ENCODE measurements at regions not wholly inside any gene's neighbourhood (a gene's known extent, or its start where the extent isn't known, plus 50 kb on each side); places are given as distances from the start of the nearest gene placed in this dataset.

DNA sequence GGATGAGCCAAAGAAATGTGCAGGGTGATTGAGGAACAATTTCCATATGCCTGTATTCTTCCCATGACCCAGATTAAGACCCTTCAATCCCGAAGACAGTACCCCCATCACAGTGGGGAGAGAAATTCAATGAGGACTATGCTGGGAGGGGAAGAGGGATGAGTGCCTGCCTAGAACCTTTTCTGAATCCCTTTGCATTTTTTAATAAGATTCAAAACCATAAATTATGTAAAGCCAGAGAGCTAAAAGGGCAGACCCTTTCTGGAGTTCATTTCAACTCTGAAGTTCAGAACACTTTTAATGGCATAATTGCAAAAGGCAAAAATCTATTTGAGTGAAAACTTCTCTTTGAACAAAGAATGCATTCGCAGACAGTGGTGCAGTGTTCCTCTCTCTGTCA, 529.5 kb downstream of the NTRK3 start:
- Histone ChIP-seq H3K4me3 (ENCODE audit: insufficient read depth, low read depth, low read length) (no peak overlapping the region), H2BK120ac (ENCODE audit: low read depth, low read length) (no peak overlapping the region), H3K4me2 (ENCODE audit: low read depth, low read length) (no peak overlapping the region), H2AK5ac (ENCODE audit: low read depth, low read length) (no peak overlapping the region), H2BK5ac (ENCODE audit: low read depth, low read length, poor library complexity, severe bottlenecking) (no peak overlapping the region), H3K27ac (ENCODE audit: insufficient read depth, low read length) (no peak overlapping the region), H4K8ac (ENCODE audit: low read depth in 2 of 2, low read length in 2 of 2) (no peak overlapping the region), H3K9me1 (ENCODE audit: insufficient read depth, low read length) (no peaks in the 10 kb centered on the region), H4K91ac (ENCODE audit: insufficient read depth, low read depth, low read length) (no peak overlapping the region), H3K27me3 (ENCODE audit: control insufficient read depth, insufficient read depth, low read length) (no peaks in the 10 kb centered on the region; the same call in 1 of the 2 replicates), H2AK9ac (replicated peaks; ENCODE audit: low read depth, low read length, poor library complexity) (no peak overlapping the region), H4K5ac (ENCODE audit: low read depth, low read length) (no peak overlapping the region), H3K14ac (replicated peaks; ENCODE audit: low read depth, low read length) (no peak overlapping the region), H2AFZ (replicated peaks; ENCODE audit: low read length, poor library complexity) (no peak overlapping the region), H3K36me3 (ENCODE audit: control insufficient read depth, insufficient read depth, low read length) (no peaks in the 10 kb centered on the region), H3K18ac (ENCODE audit: low read depth, low read length) (no peak overlapping the region), H3K56ac (ENCODE audit: extremely low read depth, insufficient read depth, low read length) (no peak overlapping the region), H3K79me1 (ENCODE audit: low read depth in 1 of 2, low read length in 2 of 2) (no peaks in the 10 kb centered on the region), H3K4ac (ENCODE audit: low read depth, low read length) (no peak overlapping the region), H3K23ac (ENCODE audit: low read depth, low read length) (no peak overlapping the region), H2BK20ac (ENCODE audit: low read depth, low read length) (no peak overlapping the region), H4K20me1 (ENCODE audit: insufficient read depth, low read length) (no peaks in the 10 kb centered on the region), H2BK15ac (ENCODE audit: low read depth, low read length) (no peak overlapping the region), H3K9ac (ENCODE audit: low read depth, low read length) (no peak overlapping the region), H3K9me3 (ENCODE audit: control insufficient read depth, insufficient read depth, low read length) (no peaks in the 10 kb centered on the region), H3K4me1 (ENCODE audit: control insufficient read depth, insufficient read depth, low read length) (no peaks in the 10 kb centered on the region)
- intact Hi-C loops (cut with micrococcal nuclease) (no loop called here), in situ Hi-C loops (cut with MboI; ENCODE audit: low sequenced_read_pairs) (no loop called here), dilution Hi-C loops (cut with HindIII; ENCODE audit: low sequenced_read_pairs, unreplicated experiment) (no loop called here)
- ChIA-PET POLR2A (ENCODE audit: unreplicated experiment) (no interaction called here), CTCF (no interaction called here)
- no TSS peak for BruUV-seq (replicated peaks)
- no peak for DNase-seq
- WGBS, 2 experiments (ENCODE audit: extremely low coverage in 2 of 2, insufficient read length in 1 of 2): no CpG with 5 or more reads among the region's 2 CpGs
- no peak for TF ChIP-seq MXI1 (IDR thresholded peaks at IDR 0.05; ENCODE audit: borderline replicate concordance, low read depth, low read length)
- no peak for TF ChIP-seq CEBPB (IDR thresholded peaks at IDR 0.05; ENCODE audit: low read depth, low read length)
- TF ChIP-seq RAD21 (IDR thresholded peaks at IDR 0.05; ENCODE audit: low read length): no peak
- TF ChIP-seq RCOR1 (IDR thresholded peaks at IDR 0.05; ENCODE audit: insufficient replicate concordance, low read length): no peak
- TF ChIP-seq, protein P1, sequence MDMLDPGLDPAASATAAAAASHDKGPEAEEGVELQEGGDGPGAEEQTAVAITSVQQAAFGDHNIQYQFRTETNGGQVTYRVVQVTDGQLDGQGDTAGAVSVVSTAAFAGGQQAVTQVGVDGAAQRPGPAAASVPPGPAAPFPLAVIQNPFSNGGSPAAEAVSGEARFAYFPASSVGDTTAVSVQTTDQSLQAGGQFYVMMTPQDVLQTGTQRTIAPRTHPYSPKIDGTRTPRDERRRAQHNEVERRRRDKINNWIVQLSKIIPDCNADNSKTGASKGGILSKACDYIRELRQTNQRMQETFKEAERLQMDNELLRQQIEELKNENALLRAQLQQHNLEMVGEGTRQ (IDR thresholded peaks at IDR 0.05; ENCODE audit: low read depth, low read length): no peak
- no peak for TF ChIP-seq POLR2A (IDR thresholded peaks at IDR 0.05; ENCODE audit: low read depth, low read length)
- ATAC-seq (ENCODE audit: low read depth): no peak
